DOHH2 (cell line): ENCODE measurements at regions not wholly inside any gene's neighbourhood (a gene's known extent, or its start where the extent isn't known, plus 50 kb on each side); places are given as distances from the start of the nearest gene placed in this dataset.

Source experiments
- CTCF ChIP-seq: fragments of 200-600 bp; sonication (generic); IDR thresholded peaks from one replicate; pipeline ENCODE4 v1.5.1; 2014; ENCODE audit warnings: antibody characterized with exemption, mild to moderate bottlenecking, low read depth, low read length; ENCODE audit not compliant: poor library complexity, severe bottlenecking
- EZH2phosphoT487 ChIP-seq: fragments of 200-600 bp; sonication (generic); IDR thresholded peaks from 2 replicates; pipeline ENCODE4 v1.6.1; 2017; ENCODE audit warnings: borderline replicate concordance, mild to moderate bottlenecking, antibody characterized with exemption, low read length, moderate library complexity, mixed read lengths

- TF ChIP-seq CTCF, result no peak
- TF ChIP-seq EZH2phosphoT487, result no peak
These were observed 128.9 kb upstream of the SIX2 start for GRCh38 chr2:45137966-45138695.
